ENCODE measurements at regions not wholly inside any gene's neighbourhood (a gene's known extent, or its start where the extent isn't known, plus 50 kb on each side); places are given as distances from the start of the nearest gene placed in this dataset.
"Not testable (repeated sequence)": the region's sequence is repeated elsewhere in the genome, so short reads cannot be mapped to it uniquely, and the experiment has no call there.

GRCh38 chr1:148261684-148262083 lies 109.6 kb upstream of the NBPF11 start:
- not testable (repeated sequence) for DNase-seq

GRCh38 chr1:148257886-148258285 lies 105.8 kb upstream of the NBPF11 start:
- not testable (repeated sequence) for DNase-seq

DNA sequence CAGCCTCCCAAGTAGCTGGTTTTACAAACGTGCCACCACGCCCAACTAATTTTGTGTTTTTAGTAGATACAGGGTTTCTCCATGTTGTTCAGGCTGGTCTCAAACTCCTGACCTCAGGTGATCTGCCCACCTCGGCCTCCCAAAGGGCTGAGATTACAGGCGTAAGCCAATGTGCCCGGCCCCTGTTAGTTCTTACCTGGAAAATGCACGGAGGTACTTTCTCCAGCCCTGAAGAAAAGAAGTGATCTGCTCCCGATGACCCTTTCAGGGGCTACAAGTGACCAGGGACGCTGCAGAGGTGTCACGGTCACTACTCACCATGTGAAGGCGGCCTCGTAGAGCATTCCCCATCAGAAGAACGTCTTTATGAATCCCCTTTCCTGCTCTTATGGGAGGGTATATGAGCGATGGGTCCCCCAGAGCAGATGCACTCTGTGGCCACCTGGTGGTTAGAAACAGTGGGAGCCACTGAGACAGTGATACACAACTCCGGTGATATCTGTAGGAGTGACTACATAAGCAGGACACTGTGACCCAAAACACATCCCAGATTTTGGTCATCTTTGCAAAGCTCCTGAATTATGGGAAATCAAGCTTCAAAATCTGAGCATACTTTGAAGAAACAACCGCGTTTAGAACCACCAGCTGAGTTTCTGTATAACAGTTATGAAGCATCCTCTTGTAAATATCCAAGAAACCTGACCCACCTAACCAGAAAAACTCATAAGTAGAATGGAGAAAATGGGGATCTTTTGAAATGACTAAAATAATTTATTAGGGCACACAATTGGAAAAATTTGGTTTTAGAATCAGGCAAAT lies 102.7 kb upstream of the NBPF11 start:
- DNase-seq, result not testable (repeated sequence)

GRCh38 chr1:148253808-148254207 lies 101.7 kb upstream of the NBPF11 start:
- DNase-seq, result not testable (repeated sequence)

GRCh38 chr1:148248798-148249197 lies 96.7 kb upstream of the NBPF11 start:
- DNase-seq, result not testable (repeated sequence)

DNA sequence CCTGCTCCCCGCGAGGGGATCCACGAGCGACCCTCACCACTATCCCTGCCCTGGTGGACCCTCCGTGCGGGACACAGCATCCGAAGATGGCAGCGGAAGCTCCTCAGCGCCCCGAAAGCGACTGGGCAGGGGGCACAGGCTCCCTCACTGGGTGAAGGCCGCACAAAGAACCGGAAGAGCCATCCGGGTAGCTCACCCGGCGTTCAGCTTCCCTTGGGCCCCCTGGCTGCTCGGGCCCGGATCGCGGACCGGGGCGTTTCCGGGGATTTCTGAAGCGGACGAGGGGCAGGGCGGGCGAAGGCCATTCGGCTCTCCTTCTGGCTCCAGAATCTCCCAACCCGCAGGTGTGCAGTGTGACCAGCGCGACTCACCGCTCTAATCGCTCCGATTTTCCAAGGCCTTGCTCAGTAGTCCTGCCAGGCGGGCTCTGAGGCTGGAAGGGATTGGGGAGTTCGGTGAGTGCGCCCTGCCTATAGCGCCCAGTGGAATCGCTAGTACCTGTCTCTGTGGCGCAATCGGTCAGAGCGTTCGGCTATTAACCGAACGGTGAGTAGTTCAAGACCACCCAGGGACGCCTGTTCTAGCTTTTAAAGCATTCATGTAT lies 94.3 kb upstream of the NBPF11 start:
- DNase-seq, result not testable (repeated sequence)

GRCh38 chr1:148245843-148246242 lies 93.8 kb upstream of the NBPF11 start:
- DNase-seq, result not testable (repeated sequence)

GRCh38 chr1:148245443-148245842 lies 93.4 kb upstream of the NBPF11 start:
- not testable (repeated sequence) for DNase-seq

GRCh38 chr1:148233250-148233649 lies 81.2 kb upstream of the NBPF11 start:
- DNase-seq, result not testable (repeated sequence)

DNA sequence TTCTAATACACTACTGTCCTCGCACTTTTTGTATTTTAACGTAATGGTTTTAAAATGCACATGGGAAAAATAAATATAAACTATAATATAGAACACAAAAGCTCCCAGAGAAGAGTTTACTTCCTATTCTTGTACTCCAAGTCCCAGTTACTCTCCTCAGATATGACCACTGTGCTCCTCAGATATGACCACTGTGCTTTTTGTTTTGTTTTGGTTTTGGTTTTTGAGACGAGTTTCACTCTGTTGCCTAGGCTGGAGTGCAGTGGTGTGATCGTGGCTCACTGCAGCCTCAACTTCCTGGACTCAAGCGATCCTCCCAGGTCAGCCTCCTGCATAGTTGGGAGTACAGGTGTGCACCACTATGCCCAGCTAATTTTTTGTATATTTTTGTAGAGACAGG lies 76.8 kb upstream of the NBPF11 start:
- not testable (repeated sequence) for DNase-seq

- DNase-seq, result not testable (repeated sequence)
These were observed 70.5 kb upstream of the NBPF11 start for GRCh38 chr1:148222399-148223159.

- DNase-seq, result not testable (repeated sequence)
These were observed 69.5 kb upstream of the NBPF11 start for GRCh38 chr1:148221593-148221992.

DNA sequence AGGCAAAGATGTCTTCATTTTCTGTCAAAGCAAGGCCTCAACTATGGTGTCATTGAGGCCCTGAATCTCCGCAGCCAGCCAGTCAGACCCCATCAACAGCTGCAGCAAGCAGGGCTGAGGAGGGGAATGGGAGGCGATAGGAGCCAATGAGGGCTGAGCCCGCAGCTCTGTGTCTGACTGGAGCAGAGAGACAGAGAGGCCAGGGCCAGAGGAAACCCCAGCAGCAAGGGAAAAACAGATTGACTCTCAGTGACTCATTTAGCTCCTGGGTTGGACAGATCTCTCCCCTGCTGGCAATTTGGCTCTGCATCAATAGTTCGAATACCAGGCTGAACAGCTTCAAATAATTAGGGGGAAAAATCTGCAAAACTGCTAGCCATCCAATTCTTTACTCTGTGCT lies 67.1 kb upstream of the NBPF11 start:
- DNase-seq, result not testable (repeated sequence)

GRCh38 chr1:148211191-148211590 lies 59.1 kb upstream of the NBPF11 start:
- not testable (repeated sequence) for DNase-seq

GRCh38 chr1:148210624-148211023 lies 58.5 kb upstream of the NBPF11 start:
- DNase-seq, result not testable (repeated sequence)

GRCh38 chr1:148210166-148210565 lies 58.1 kb upstream of the NBPF11 start:
- DNase-seq, result not testable (repeated sequence)

GRCh38 chr1:148202013-148202412 lies 49.9 kb upstream of the NBPF11 start:
- not testable (repeated sequence) for DNase-seq
